Activated naive CD4-positive, alpha-beta T cell treated with anti-CD3 and anti-CD28 coated beads, Interleukin-2, amount 10 ng/mL, durations not matched to agents 7 days and 5 days (primary cell): ENCODE measurements at regions not wholly inside any gene's neighbourhood (a gene's known extent, or its start where the extent isn't known, plus 50 kb on each side); places are given as distances from the start of the nearest gene placed in this dataset.

Experiments used
- CTCF ChIA-PET: fragments of 350-600 bp; sonication (Branson Sonifier 250); formaldehyde crosslinking; loops from one replicate; lab custom pipeline; 2021; ENCODE audit warnings: antibody characterized with exemption; lab: Charles Lee
- DNase-seq: peaks from one replicate; pipeline ENCODE4 v3.0.0-alpha.2; 2020
- H3K27ac Mint-ChIP-seq: one replicate; pipeline ENCODE4 v1.8.0; 2021; ENCODE audit warnings: mild to moderate bottlenecking, moderate library complexity, mixed read lengths
- H3K27me3 Mint-ChIP-seq: one replicate; pipeline ENCODE4 v1.8.0; 2021; ENCODE audit warnings: mild to moderate bottlenecking, mixed read lengths
- H3K36me3 Mint-ChIP-seq: one replicate; pipeline ENCODE4 v1.8.0; 2021; ENCODE audit warnings: mixed read lengths
- H3K4me1 Mint-ChIP-seq: one replicate; pipeline ENCODE4 v1.8.0; 2021; ENCODE audit warnings: mixed read lengths
- H3K4me3 Mint-ChIP-seq: one replicate; pipeline ENCODE4 v1.8.0; 2021; ENCODE audit warnings: mild to moderate bottlenecking, moderate library complexity, mixed read lengths
- H3K9me3 Mint-ChIP-seq: one replicate; pipeline ENCODE4 v1.8.0; 2021; ENCODE audit warnings: mixed read lengths

GRCh38 chr2:120868366-120868765, 132.7 kb downstream of the GLI2 start:
- Mint-ChIP-seq H3K27me3 (peaks cover 59% of the 10 kb centered on the region), H3K4me1 (no peaks in the 10 kb centered on the region), H3K27ac (no peak overlapping the region), H3K9me3 (no peaks in the 10 kb centered on the region), H3K36me3 (no peaks in the 10 kb centered on the region), H3K4me3 (no peak overlapping the region)
- CTCF ChIA-PET, result no interaction called here
- DNase-seq, result no peak

DNA sequence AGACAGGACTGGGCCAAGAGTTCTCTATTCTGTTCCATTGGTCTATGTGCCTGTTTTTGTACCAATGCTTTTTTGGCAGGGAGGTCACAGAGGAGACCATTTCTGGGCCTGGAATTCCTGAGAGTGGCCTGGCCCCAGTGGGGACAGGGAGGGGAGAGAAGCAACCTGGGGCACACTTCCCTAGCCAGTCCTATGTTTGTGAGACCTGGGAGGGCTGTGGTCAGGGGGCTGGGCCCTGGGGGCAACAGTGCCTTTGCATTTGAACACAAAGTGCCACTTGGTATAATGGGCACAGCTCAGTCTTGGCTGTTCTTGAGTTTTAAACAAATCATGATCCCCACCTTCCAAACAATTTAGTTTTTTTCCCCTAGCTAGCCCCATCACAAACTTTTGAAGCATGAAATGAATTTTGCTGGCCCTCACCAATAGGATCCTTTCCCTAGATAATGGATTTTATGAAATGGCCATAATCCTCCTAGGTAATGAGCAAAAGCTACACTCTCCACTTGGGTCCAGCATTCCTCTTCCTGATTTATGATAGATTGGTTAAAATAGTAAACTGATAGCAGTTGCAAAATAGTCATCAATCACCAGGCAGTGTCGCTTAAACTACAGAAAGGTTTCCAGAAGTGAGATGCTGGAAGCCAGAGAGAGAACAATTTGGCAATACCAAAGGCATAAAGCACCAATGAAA, 133.5 kb downstream of the GLI2 start:
- H3K9me3 Mint-ChIP-seq, result no peaks in the 10 kb centered on the region
- CTCF ChIA-PET, result no interaction called here
- peaks cover 54% of the 10 kb centered on the region for H3K27me3 Mint-ChIP-seq
- no peak overlapping the region for H3K27ac Mint-ChIP-seq
- DNase-seq, result no peak
- no peaks in the 10 kb centered on the region for H3K4me1 Mint-ChIP-seq
- no peaks in the 10 kb centered on the region for H3K36me3 Mint-ChIP-seq
- H3K4me3 Mint-ChIP-seq, result no peak overlapping the region

GRCh38 chr2:120869730-120870466, 134.2 kb downstream of the GLI2 start:
- H3K4me3 Mint-ChIP-seq, result no peak overlapping the region
- H3K9me3 Mint-ChIP-seq, result no peaks in the 10 kb centered on the region
- no peak overlapping the region for H3K27ac Mint-ChIP-seq
- CTCF ChIA-PET, result no interaction called here
- DNase-seq, result no peak
- no peaks in the 10 kb centered on the region for H3K36me3 Mint-ChIP-seq
- H3K4me1 Mint-ChIP-seq, result no peaks in the 10 kb centered on the region
- H3K27me3 Mint-ChIP-seq, result peaks cover 52% of the 10 kb centered on the region

GRCh38 chr2:120870467-120870788, 134.8 kb downstream of the GLI2 start:
- H3K4me1 Mint-ChIP-seq, result no peaks in the 10 kb centered on the region
- H3K9me3 Mint-ChIP-seq, result no peaks in the 10 kb centered on the region
- H3K27ac Mint-ChIP-seq, result no peak overlapping the region
- no peaks in the 10 kb centered on the region for H3K36me3 Mint-ChIP-seq
- H3K27me3 Mint-ChIP-seq, result peaks cover 47% of the 10 kb centered on the region
- DNase-seq, result no peak
- CTCF ChIA-PET, result no interaction called here
- no peak overlapping the region for H3K4me3 Mint-ChIP-seq

- peaks cover 40% of the 10 kb centered on the region for H3K27me3 Mint-ChIP-seq
- H3K4me3 Mint-ChIP-seq, result no peak overlapping the region
Observed at GRCh38 chr2:120871016-120871635, 135.5 kb downstream of the GLI2 start.

GRCh38 chr2:120871881-120872620, 136.4 kb downstream of the GLI2 start:
- no peak overlapping the region for H3K4me3 Mint-ChIP-seq
- no peak overlapping the region for H3K27ac Mint-ChIP-seq
- H3K27me3 Mint-ChIP-seq, result peaks cover 31% of the 10 kb centered on the region
- H3K9me3 Mint-ChIP-seq, result no peaks in the 10 kb centered on the region
- CTCF ChIA-PET, result no interaction called here
- no peaks in the 10 kb centered on the region for H3K4me1 Mint-ChIP-seq
- H3K36me3 Mint-ChIP-seq, result no peaks in the 10 kb centered on the region
- no peak for DNase-seq

More at GRCh38 chr2:120871016-120871635, 135.5 kb downstream of the GLI2 start:
- CTCF ChIA-PET, result no interaction called here
- H3K36me3 Mint-ChIP-seq, result no peaks in the 10 kb centered on the region
- H3K9me3 Mint-ChIP-seq, result no peaks in the 10 kb centered on the region
- no peaks in the 10 kb centered on the region for H3K4me1 Mint-ChIP-seq
- no peak overlapping the region for H3K27ac Mint-ChIP-seq
- DNase-seq, result no peak

GRCh38 chr2:120873958-120874887, 138.6 kb downstream of the GLI2 start:
- H3K9me3 Mint-ChIP-seq, result no peaks in the 10 kb centered on the region
- peaks cover 10% of the 10 kb centered on the region for H3K27me3 Mint-ChIP-seq
- H3K4me3 Mint-ChIP-seq, result no peak overlapping the region
- no peak overlapping the region for H3K27ac Mint-ChIP-seq
- H3K36me3 Mint-ChIP-seq, result no peaks in the 10 kb centered on the region
- no peaks in the 10 kb centered on the region for H3K4me1 Mint-ChIP-seq
- CTCF ChIA-PET, result no interaction called here
- DNase-seq, result no peak

GRCh38 chr2:120874888-120875275, 139.2 kb downstream of the GLI2 start:
- Mint-ChIP-seq H3K4me3 (no peak overlapping the region), H3K27ac (no peak overlapping the region), H3K27me3 (peaks cover 16% of the 10 kb centered on the region), H3K9me3 (no peaks in the 10 kb centered on the region), H3K36me3 (no peaks in the 10 kb centered on the region), H3K4me1 (no peaks in the 10 kb centered on the region)
- no peak for DNase-seq
- CTCF ChIA-PET, result no interaction called here

GRCh38 chr2:120875431-120875830, 139.8 kb downstream of the GLI2 start:
- CTCF ChIA-PET, result no interaction called here
- Mint-ChIP-seq H3K27ac (no peak overlapping the region), H3K4me1 (no peaks in the 10 kb centered on the region), H3K9me3 (no peaks in the 10 kb centered on the region), H3K36me3 (no peaks in the 10 kb centered on the region), H3K27me3 (peaks cover 16% of the 10 kb centered on the region), H3K4me3 (no peak overlapping the region)
- no peak for DNase-seq

GRCh38 chr2:120876526-120877280, 141.0 kb downstream of the GLI2 start:
- Mint-ChIP-seq H3K9me3 (no peaks in the 10 kb centered on the region), H3K36me3 (no peaks in the 10 kb centered on the region), H3K27me3 (peaks cover 12% of the 10 kb centered on the region), H3K4me1 (no peaks in the 10 kb centered on the region), H3K27ac (no peak overlapping the region), H3K4me3 (no peak overlapping the region)
- CTCF ChIA-PET, result no interaction called here
- DNase-seq, result no peak

DNA sequence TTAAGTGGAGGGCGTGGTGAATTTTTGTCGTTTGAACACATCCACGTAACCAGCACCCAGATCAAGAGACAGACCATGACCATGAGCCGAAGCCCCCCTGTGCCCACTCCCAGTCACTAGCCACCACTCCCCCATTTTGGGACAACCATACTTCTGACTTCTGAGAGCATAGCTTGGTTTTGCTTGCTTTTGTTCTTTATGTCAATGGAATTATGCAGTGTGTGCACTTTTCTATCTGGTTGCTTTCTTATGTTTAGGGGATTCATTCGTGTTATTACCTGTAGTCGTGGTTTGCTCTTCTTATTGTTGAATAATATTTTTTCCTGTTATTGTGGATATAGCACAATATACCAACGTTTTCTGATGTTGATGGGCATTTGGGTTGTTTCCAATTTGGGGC, 141.7 kb downstream of the GLI2 start:
- CTCF ChIA-PET, result no interaction called here
- H3K36me3 Mint-ChIP-seq, result no peaks in the 10 kb centered on the region
- H3K4me3 Mint-ChIP-seq, result no peak overlapping the region
- no peaks in the 10 kb centered on the region for H3K9me3 Mint-ChIP-seq
- no peak for DNase-seq
- no peaks in the 10 kb centered on the region for H3K4me1 Mint-ChIP-seq
- no peak overlapping the region for H3K27ac Mint-ChIP-seq
- H3K27me3 Mint-ChIP-seq, result peaks cover 12% of the 10 kb centered on the region

DNA sequence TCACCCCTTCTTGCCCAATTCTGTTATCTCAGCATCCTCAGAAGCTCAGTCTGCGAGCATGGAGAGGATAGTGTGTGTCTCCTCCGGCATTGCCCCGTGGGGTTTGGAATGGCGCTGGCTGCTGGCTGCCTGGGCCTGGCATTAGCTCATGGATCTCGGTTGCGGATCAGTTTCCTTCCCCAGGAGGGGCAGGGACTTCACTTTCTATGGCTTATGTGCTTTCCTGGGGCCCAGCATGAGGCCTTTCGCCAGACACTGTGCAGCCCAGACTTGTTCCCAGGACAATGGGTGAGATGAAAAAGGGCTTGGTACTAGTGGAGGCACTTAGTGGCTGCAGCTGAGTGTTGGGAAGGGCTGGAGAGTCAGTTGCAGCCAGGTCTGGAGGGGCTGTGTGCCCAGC, 143.3 kb downstream of the GLI2 start:
- DNase-seq, result no peak
- H3K27me3 Mint-ChIP-seq, result peaks cover 12% of the 10 kb centered on the region
- CTCF ChIA-PET, result no interaction called here
- no peak overlapping the region for H3K27ac Mint-ChIP-seq
- no peaks in the 10 kb centered on the region for H3K9me3 Mint-ChIP-seq
- H3K36me3 Mint-ChIP-seq, result no peaks in the 10 kb centered on the region
- H3K4me1 Mint-ChIP-seq, result no peaks in the 10 kb centered on the region
- no peak overlapping the region for H3K4me3 Mint-ChIP-seq
